Esophagus squamous epithelium (tissue), 4 donors: ENCODE measurements at regions not wholly inside any gene's neighbourhood (a gene's known extent, or its start where the extent isn't known, plus 50 kb on each side); places are given as distances from the start of the nearest gene placed in this dataset.

Source experiments
- CTCF ChIP-seq, 6 experiments: fragments of 450-650 bp in 4 of 6; fragments of 200-600 bp in 2 of 6; sonication (generic) in 2 of 6; IDR thresholded peaks; one replicate each; pipeline ENCODE4 v1.5.1; 2016 to 2019; ENCODE audit warnings: antibody characterized with exemption in 6 of 6, mild to moderate bottlenecking in 4 of 6, moderate library complexity in 4 of 6
- POLR2A ChIP-seq, 4 donors: fragments of 450-650 bp; IDR thresholded peaks; one replicate each; pipeline ENCODE4 v1.6.1; 2017; ENCODE audit warnings: antibody characterized with exemption in 4 of 4, mild to moderate bottlenecking in 4 of 4, moderate library complexity in 3 of 4

- TF ChIP-seq POLR2A (IDR thresholded peaks at IDR 0.05), result no peak
- TF ChIP-seq CTCF (IDR thresholded peaks at IDR 0.05), result no peak
Observed at GRCh38 chr5:82403026-82403425, 124.9 kb upstream of the RPS23 start.
